ENCODE measurements at regions not wholly inside any gene's neighbourhood (a gene's known extent, or its start where the extent isn't known, plus 50 kb on each side); places are given as distances from the start of the nearest gene placed in this dataset.

DNA sequence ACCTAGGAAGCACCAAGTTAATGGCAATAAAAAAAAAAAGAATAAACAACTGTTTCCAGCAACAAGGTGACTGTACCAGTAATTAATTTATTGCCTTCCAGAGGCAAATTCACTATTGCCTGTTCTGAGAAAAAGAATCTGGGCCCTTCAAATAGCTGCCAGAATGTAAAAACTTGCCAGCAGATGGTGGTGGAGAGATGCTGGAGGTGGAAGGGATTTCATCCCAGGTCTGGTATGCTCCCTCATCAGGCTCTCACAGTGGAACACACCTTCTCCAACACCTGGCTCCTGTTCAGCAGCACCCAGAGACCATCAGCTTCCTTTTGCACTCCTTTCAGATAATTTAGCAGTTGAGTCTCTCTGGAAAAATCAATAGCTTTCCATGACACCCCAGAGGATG lies 792.9 kb upstream of the ADAMTS5 start:
- no peak overlapping the region for H2AFZ ChIP-seq
- no peak overlapping the region for H3K27ac ChIP-seq
- peaks cover 9% of the 10 kb centered on the region for H3K4me1 ChIP-seq (ENCODE audit: insufficient read depth)
- H3K9me3 ChIP-seq (ENCODE audit: low read depth), result no peaks in the 10 kb centered on the region
- no peak overlapping the region for H3K4me3 ChIP-seq
- H3K4me2 ChIP-seq, result no peak overlapping the region
- no peaks in the 10 kb centered on the region for H4K20me1 ChIP-seq (ENCODE audit: insufficient read depth, poor library complexity, severe bottlenecking)
- H3K27me3 ChIP-seq, result no peaks in the 10 kb centered on the region
- no peaks in the 10 kb centered on the region for H3K79me2 ChIP-seq
- TF ChIP-seq, protein P1, sequence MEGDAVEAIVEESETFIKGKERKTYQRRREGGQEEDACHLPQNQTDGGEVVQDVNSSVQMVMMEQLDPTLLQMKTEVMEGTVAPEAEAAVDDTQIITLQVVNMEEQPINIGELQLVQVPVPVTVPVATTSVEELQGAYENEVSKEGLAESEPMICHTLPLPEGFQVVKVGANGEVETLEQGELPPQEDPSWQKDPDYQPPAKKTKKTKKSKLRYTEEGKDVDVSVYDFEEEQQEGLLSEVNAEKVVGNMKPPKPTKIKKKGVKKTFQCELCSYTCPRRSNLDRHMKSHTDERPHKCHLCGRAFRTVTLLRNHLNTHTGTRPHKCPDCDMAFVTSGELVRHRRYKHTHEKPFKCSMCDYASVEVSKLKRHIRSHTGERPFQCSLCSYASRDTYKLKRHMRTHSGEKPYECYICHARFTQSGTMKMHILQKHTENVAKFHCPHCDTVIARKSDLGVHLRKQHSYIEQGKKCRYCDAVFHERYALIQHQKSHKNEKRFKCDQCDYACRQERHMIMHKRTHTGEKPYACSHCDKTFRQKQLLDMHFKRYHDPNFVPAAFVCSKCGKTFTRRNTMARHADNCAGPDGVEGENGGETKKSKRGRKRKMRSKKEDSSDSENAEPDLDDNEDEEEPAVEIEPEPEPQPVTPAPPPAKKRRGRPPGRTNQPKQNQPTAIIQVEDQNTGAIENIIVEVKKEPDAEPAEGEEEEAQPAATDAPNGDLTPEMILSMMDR (IDR thresholded peaks at IDR 0.05; ENCODE audit: poor library complexity), result peak; percentile 13
- TF ChIP-seq EZH2phosphoT487 (IDR thresholded peaks at IDR 0.05; ENCODE audit: low read depth, severe bottlenecking, unreplicated experiment) (no peak), EZH2 (IDR thresholded peaks at IDR 0.05; ENCODE audit: borderline replicate concordance) (no peak)
- H3K9me2 ChIP-seq (replicated peaks; ENCODE audit: insufficient read depth), result no peaks in the 10 kb centered on the region
- H3K36me3 ChIP-seq (replicated peaks; ENCODE audit: insufficient read depth, low read depth), result no peaks in the 10 kb centered on the region
- peak; percentile 7 for DNase-seq (ENCODE audit: low spot score)

DNA sequence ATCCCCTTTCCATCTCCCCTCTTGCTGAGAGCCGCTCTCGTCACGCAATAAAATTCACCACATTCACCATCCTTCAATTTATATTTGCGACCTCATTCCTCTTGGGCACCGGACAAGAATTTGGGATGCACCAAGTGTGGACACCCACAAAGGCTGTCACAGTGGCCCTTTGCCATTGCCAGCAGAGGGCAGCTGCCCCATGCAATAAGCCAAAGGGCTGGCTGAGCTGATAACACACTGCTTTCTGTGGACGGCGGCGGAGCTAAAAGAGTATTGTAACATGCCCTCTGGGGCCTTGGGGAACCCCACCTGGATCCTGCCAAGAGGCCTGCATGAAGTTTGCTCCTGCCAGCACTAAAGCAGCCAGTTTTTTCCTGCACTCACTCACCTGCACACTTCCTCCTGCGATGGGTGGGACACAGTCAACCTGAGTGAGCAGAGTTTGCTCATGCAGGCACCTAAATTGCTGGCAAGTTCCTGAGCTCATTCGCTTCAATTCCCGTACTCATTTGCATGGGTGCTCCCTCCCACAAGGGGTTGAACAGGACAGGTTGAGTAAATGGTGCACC lies 792.3 kb upstream of the ADAMTS5 start:
- H3K36me3 ChIP-seq (replicated peaks; ENCODE audit: insufficient read depth, low read depth), result no peaks in the 10 kb centered on the region
- no peak overlapping the region for H3K27ac ChIP-seq
- 86% methylated on average over 11 of the region's 11 CpGs for WGBS (ENCODE audit: low lambda C conversion rate, missing lambda C conversion rate)
- no peaks in the 10 kb centered on the region for H3K9me3 ChIP-seq (ENCODE audit: low read depth)
- peak; percentile 31 for DNase-seq (ENCODE audit: low spot score)
- H3K27me3 ChIP-seq, result no peaks in the 10 kb centered on the region
- H2AFZ ChIP-seq, result no peak overlapping the region
- no peaks in the 10 kb centered on the region for H4K20me1 ChIP-seq (ENCODE audit: insufficient read depth, poor library complexity, severe bottlenecking)
- TF ChIP-seq, protein P1 (IDR thresholded peaks at IDR 0.05; ENCODE audit: poor library complexity), result peak; percentile 42
- TF ChIP-seq EZH2phosphoT487 (IDR thresholded peaks at IDR 0.05; ENCODE audit: low read depth, severe bottlenecking, unreplicated experiment), result no peak
- H3K79me2 ChIP-seq, result no peaks in the 10 kb centered on the region
- H3K4me2 ChIP-seq, result no peak overlapping the region
- H3K4me1 ChIP-seq (ENCODE audit: insufficient read depth), result peaks cover 9% of the 10 kb centered on the region
- H3K9me2 ChIP-seq (replicated peaks; ENCODE audit: insufficient read depth), result no peaks in the 10 kb centered on the region
- H3K4me3 ChIP-seq, result no peak overlapping the region

DNA sequence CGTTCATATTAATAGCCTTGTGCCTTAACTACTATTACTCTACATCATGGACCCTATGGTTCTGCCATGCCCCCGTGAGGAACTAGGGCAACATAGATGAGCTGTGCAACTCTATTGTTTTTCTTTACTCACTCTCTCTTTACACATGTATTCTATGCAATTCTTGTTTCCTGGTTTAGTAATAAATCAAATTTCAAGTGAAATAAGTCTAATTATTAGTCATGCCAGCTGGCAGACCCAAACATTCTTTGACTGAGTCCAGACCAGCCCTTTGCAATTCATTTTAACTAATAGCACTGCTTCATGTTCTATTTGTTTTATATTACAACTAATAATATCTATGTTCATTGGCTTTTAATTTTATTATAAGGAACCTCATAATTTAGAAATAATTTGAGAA lies 789.3 kb upstream of the ADAMTS5 start:
- Histone ChIP-seq H3K4me2 (no peak overlapping the region), H3K4me3 (no peak overlapping the region), H2AFZ (no peak overlapping the region), H4K20me1 (ENCODE audit: insufficient read depth, poor library complexity, severe bottlenecking) (no peaks in the 10 kb centered on the region), H3K27ac (no peak overlapping the region), H3K4me1 (ENCODE audit: insufficient read depth) (peaks cover under 1% of the 10 kb centered on the region), H3K79me2 (no peaks in the 10 kb centered on the region), H3K9me3 (ENCODE audit: low read depth) (no peaks in the 10 kb centered on the region), H3K36me3 (replicated peaks; ENCODE audit: insufficient read depth, low read depth) (no peaks in the 10 kb centered on the region), H3K27me3 (no peaks in the 10 kb centered on the region), H3K9me2 (replicated peaks; ENCODE audit: insufficient read depth) (no peaks in the 10 kb centered on the region)
- no peak for DNase-seq (ENCODE audit: low spot score)
- 89% methylated on average over 2 of the region's 2 CpGs for WGBS (ENCODE audit: low lambda C conversion rate, missing lambda C conversion rate)
- TF ChIP-seq EZH2phosphoT487 (IDR thresholded peaks at IDR 0.05; ENCODE audit: low read depth, severe bottlenecking, unreplicated experiment), result no peak
- TF ChIP-seq EZH2 (IDR thresholded peaks at IDR 0.05; ENCODE audit: borderline replicate concordance), result no peak
- TF ChIP-seq, protein P1 (IDR thresholded peaks at IDR 0.05; ENCODE audit: poor library complexity), result no peak
